Liver (tissue), 8 donors: ENCODE measurements at regions not wholly inside any gene's neighbourhood (a gene's known extent, or its start where the extent isn't known, plus 50 kb on each side); places are given as distances from the start of the nearest gene placed in this dataset.

ENCODE experiments used
- DNase-seq: peaks from one replicate; pipeline ENCODE4 v3.0.0-alpha.2; 2017; ENCODE audit warnings: low spot score
- H3K27ac ChIP-seq, 2 donors: one replicate each; pipeline ENCODE4 v1.7.0; 2013; ENCODE audit warnings: inconsistent platforms in 2 of 2, low read length in 2 of 2, control low read depth in 1 of 2, low read depth in 1 of 2, mild to moderate bottlenecking in 1 of 2
- H3K27me3 ChIP-seq, 4 donors: one replicate each; pipeline versions ENCODE4 v1.6.1 to v1.7.0; 2013; ENCODE audit warnings: low read length in 3 of 4, inconsistent platforms in 1 of 4, mild to moderate bottlenecking in 1 of 4, moderate library complexity in 1 of 4; ENCODE audit not compliant: control insufficient read depth in 4 of 4, insufficient read depth in 4 of 4
- H3K36me3 ChIP-seq, 4 donors: one replicate each; pipeline versions ENCODE4 v1.6.1 to v1.7.0; 2013; ENCODE audit warnings: low read length in 3 of 4, mild to moderate bottlenecking in 3 of 4, low read depth in 1 of 4, moderate library complexity in 1 of 4; ENCODE audit not compliant: control insufficient read depth in 4 of 4, insufficient read depth in 3 of 4
- H3K4me1 ChIP-seq, 4 donors: one replicate each; pipeline versions ENCODE4 v1.6.1 to v1.7.0; 2013; ENCODE audit warnings: low read length in 3 of 4, mild to moderate bottlenecking in 3 of 4, moderate library complexity in 1 of 4; ENCODE audit not compliant: control insufficient read depth in 4 of 4, insufficient read depth in 4 of 4
- H3K4me3 ChIP-seq, 3 donors: one replicate each; pipeline versions ENCODE4 v1.6.1 to v1.7.0; 2013; ENCODE audit warnings: low read length in 3 of 3, control low read depth in 1 of 3, low read depth in 1 of 3, mild to moderate bottlenecking in 1 of 3
- H3K9ac ChIP-seq, 2 donors: one replicate each; pipeline ENCODE4 v1.7.0; 2013; ENCODE audit warnings: low read length in 2 of 2, mild to moderate bottlenecking in 2 of 2, moderate library complexity in 2 of 2, control low read depth in 1 of 2, low read depth in 1 of 2
- H3K9me3 ChIP-seq, 4 donors: one replicate each; pipeline versions ENCODE4 v1.6.1 to v1.7.0; 2013; ENCODE audit warnings: low read length in 3 of 4; ENCODE audit not compliant: control insufficient read depth in 4 of 4
- ATF3 ChIP-seq: IDR thresholded peaks from 2 replicates; pipeline ENCODE4 v1.6.1; 2016; ENCODE audit warnings: antibody characterized with exemption
- EGR1 ChIP-seq, 2 donors: IDR thresholded peaks; 2 replicates each; pipeline ENCODE4 v1.6.1; 2016 to 2018; ENCODE audit warnings: antibody characterized with exemption in 2 of 2, low read depth in 2 of 2
- FOXA1 ChIP-seq: IDR thresholded peaks from 2 replicates; pipeline ENCODE4 v1.6.1; 2016; ENCODE audit warnings: antibody characterized with exemption
- FOXA2 ChIP-seq: IDR thresholded peaks from 2 replicates; pipeline ENCODE4 v1.6.1; 2016; ENCODE audit warnings: antibody characterized with exemption
- GABPA ChIP-seq, 2 donors: IDR thresholded peaks in 1 of 2; conservative IDR thresholded peaks in 1 of 2; 2 replicates each; pipeline ENCODE4 v1.6.1; 2016; ENCODE audit warnings: antibody characterized with exemption in 2 of 2, mild to moderate bottlenecking in 1 of 2, moderate library complexity in 1 of 2
- HNF4A ChIP-seq, 2 donors: conservative IDR thresholded peaks; 2 replicates each; pipeline ENCODE4 v1.6.1; 2016; ENCODE audit warnings: antibody characterized with exemption in 2 of 2, mild to moderate bottlenecking in 2 of 2
- HNF4G ChIP-seq: IDR thresholded peaks from 2 replicates; pipeline ENCODE4 v1.6.1; 2016; ENCODE audit warnings: antibody characterized with exemption
- JUND ChIP-seq, 2 donors: IDR thresholded peaks; 2 replicates each; pipeline ENCODE4 v1.6.1; 2016; ENCODE audit warnings: antibody characterized with exemption in 2 of 2
- NR2F2 ChIP-seq: IDR thresholded peaks from 2 replicates; pipeline ENCODE4 v1.6.1; 2016; ENCODE audit warnings: antibody characterized with exemption
- RAD21 ChIP-seq, 2 donors: IDR thresholded peaks; 2 replicates each; pipeline ENCODE4 v1.6.1; 2016; ENCODE audit warnings: antibody characterized with exemption in 2 of 2, mild to moderate bottlenecking in 2 of 2
- REST ChIP-seq: IDR thresholded peaks from 2 replicates; pipeline ENCODE4 v1.6.1; 2016; ENCODE audit warnings: antibody characterized with exemption, mild to moderate bottlenecking
- RXRA ChIP-seq, 2 donors: IDR thresholded peaks; 2 replicates each; pipeline ENCODE4 v1.6.1; 2017 to 2018; ENCODE audit warnings: antibody characterized with exemption in 2 of 2, mild to moderate bottlenecking in 1 of 2
- TAF1 ChIP-seq: conservative IDR thresholded peaks from 2 replicates; pipeline ENCODE4 v1.6.1; 2016; ENCODE audit warnings: antibody characterized with exemption, mild to moderate bottlenecking
- YY1 ChIP-seq: IDR thresholded peaks from 2 replicates; pipeline ENCODE4 v1.6.1; 2016; ENCODE audit warnings: antibody characterized with exemption, mild to moderate bottlenecking
- ZBTB33 ChIP-seq: IDR thresholded peaks from 2 replicates; pipeline ENCODE4 v1.6.1; 2016; ENCODE audit warnings: antibody characterized with exemption
- WGBS: extraction: QIAGEN DNeasy Blood & Tissue Kit; methylation state at CpG from one replicate; pipeline ENCODE4 v1.1.7; 2013; 5-methylcytosine and 5-hydroxymethylcytosine counted together
- TF ChIP-seq, protein P1 (sequence below): IDR thresholded peaks from 2 replicates; pipeline ENCODE4 v1.6.1; 2016; ENCODE audit warnings: antibody characterized with exemption
- TF ChIP-seq, protein P2 (sequence below): fragments of 150-350 bp; IDR thresholded peaks from 2 replicates; pipeline ENCODE4 v1.5.1; 2017; ENCODE audit warnings: improper control_type of control experiment, low read depth, low read length; ENCODE audit not compliant: missing input control
- donor health status: healthy.
- donor health status: healthy.
- donor health status: healthy.
- donor health status: healthy.
- donor health status: healthy.

DNA sequence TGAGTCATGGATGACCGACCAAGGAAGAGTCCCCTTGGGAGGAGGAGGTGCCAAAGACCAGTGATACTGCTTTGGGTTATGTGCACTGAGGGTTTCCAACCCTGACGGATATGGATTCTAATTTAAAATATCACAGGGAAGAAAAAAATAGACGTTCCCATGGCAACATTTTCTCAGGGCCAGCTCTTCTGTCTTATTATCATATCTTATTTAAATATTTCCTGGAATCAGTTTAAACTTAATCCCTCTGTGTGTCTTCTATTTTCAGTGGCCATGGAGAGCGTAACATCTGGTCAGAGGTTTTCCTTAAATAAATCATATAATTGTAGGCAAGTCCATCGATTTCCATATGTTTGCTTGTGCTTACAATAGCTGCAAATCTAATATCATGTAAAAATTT, 205.4 kb upstream of the FMN2 start (continued):
- TF ChIP-seq ZBTB33 (no peak), NR2F2 (no peak)

DNA sequence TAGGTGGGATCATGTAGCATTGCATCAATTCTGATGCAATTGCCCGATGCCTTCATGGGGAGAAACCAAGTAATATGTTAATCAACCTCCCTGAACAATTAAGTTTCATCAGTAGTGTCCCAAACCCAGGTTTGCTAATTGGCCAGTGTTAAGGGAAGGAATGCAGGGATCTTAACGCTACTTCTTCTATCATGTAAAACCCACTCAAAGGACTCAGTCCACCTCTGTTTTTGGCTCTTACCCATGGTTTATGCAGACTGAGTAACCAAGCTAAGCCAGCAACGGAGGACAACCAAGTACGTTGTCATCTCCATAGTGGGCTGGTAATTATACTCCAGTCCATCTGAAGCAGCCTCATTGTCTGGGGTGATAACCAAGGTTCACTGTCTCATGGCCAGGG, 203.0 kb upstream of the FMN2 start:
- H3K27me3 ChIP-seq = peaks cover 0 to 4% (median 0%) of the 10 kb centered on the region in 4 donors
- no peak overlapping the region for H3K4me3 ChIP-seq
- H3K4me1 ChIP-seq = no peaks in the 10 kb centered on the region
- no peak overlapping the region for H3K27ac ChIP-seq
- TF ChIP-seq HNF4A (conservative IDR thresholded peaks at IDR 0.05) (no peak), ZBTB33 (no peak), REST (no peak), YY1 (no peak), ATF3 (no peak), RAD21 (IDR thresholded peaks at IDR 0.05) (no peak), JUND (IDR thresholded peaks at IDR 0.05) (no peak), FOXA1 (no peak), RXRA (IDR thresholded peaks at IDR 0.05) (no peak), EGR1 (IDR thresholded peaks at IDR 0.05; ENCODE audit: low read depth in 2 of 2) (no peak), GABPA (IDR thresholded peaks at IDR 0.05 in 1 of 2, conservative IDR thresholded peaks at IDR 0.05 in 1 of 2) (no peak), FOXA2 (no peak), TAF1 (no peak), HNF4G (no peak), NR2F2 (no peak)
- TF ChIP-seq, protein P1, sequence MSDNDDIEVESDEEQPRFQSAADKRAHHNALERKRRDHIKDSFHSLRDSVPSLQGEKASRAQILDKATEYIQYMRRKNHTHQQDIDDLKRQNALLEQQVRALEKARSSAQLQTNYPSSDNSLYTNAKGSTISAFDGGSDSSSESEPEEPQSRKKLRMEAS = no peak
- TF ChIP-seq, protein P2, sequence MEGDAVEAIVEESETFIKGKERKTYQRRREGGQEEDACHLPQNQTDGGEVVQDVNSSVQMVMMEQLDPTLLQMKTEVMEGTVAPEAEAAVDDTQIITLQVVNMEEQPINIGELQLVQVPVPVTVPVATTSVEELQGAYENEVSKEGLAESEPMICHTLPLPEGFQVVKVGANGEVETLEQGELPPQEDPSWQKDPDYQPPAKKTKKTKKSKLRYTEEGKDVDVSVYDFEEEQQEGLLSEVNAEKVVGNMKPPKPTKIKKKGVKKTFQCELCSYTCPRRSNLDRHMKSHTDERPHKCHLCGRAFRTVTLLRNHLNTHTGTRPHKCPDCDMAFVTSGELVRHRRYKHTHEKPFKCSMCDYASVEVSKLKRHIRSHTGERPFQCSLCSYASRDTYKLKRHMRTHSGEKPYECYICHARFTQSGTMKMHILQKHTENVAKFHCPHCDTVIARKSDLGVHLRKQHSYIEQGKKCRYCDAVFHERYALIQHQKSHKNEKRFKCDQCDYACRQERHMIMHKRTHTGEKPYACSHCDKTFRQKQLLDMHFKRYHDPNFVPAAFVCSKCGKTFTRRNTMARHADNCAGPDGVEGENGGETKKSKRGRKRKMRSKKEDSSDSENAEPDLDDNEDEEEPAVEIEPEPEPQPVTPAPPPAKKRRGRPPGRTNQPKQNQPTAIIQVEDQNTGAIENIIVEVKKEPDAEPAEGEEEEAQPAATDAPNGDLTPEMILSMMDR = no peak
- no peak overlapping the region for H3K9ac ChIP-seq
- 88% methylated on average over 4 of the region's 4 CpGs for WGBS
- H3K36me3 ChIP-seq = no peaks in the 10 kb centered on the region
- H3K9me3 ChIP-seq = no peaks in the 10 kb centered on the region
- DNase-seq = no peak
